NB4 (cell line): ENCODE measurements at regions not wholly inside any gene's neighbourhood (a gene's known extent, or its start where the extent isn't known, plus 50 kb on each side); places are given as distances from the start of the nearest gene placed in this dataset.

Experiments
- MYC ChIP-seq: IDR thresholded peaks from 2 replicates; pipeline ENCODE4 v1.6.1; 2011; ENCODE audit warnings: low read depth, low read length
- TF ChIP-seq, protein P1 (sequence below): IDR thresholded peaks from one replicate; pipeline ENCODE4 v1.5.1; 2012; ENCODE audit warnings: low read depth, low read length

- no peak for TF ChIP-seq MYC
- TF ChIP-seq, protein P1, sequence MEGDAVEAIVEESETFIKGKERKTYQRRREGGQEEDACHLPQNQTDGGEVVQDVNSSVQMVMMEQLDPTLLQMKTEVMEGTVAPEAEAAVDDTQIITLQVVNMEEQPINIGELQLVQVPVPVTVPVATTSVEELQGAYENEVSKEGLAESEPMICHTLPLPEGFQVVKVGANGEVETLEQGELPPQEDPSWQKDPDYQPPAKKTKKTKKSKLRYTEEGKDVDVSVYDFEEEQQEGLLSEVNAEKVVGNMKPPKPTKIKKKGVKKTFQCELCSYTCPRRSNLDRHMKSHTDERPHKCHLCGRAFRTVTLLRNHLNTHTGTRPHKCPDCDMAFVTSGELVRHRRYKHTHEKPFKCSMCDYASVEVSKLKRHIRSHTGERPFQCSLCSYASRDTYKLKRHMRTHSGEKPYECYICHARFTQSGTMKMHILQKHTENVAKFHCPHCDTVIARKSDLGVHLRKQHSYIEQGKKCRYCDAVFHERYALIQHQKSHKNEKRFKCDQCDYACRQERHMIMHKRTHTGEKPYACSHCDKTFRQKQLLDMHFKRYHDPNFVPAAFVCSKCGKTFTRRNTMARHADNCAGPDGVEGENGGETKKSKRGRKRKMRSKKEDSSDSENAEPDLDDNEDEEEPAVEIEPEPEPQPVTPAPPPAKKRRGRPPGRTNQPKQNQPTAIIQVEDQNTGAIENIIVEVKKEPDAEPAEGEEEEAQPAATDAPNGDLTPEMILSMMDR: no peak
Measured at GRCh38 chr11:90426442-90426841, 203.6 kb upstream of the CHORDC1 start.
